GM23338 (cell line): ENCODE measurements at regions not wholly inside any gene's neighbourhood (a gene's known extent, or its start where the extent isn't known, plus 50 kb on each side); places are given as distances from the start of the nearest gene placed in this dataset.

ENCODE experiments used
- ATAC-seq: fragments of 200-7000 bp; cut with Tn5 transposase; 3 replicates; pipeline ENCODE4 v1.9.1; 2020
- DNase-seq: peaks from one replicate; pipeline ENCODE4 v3.0.0-alpha.2; 2015; ENCODE audit warnings: low spot score
- H2AFZ ChIP-seq: fragments of 200-600 bp; sonication (generic); 2 replicates; pipeline ENCODE4 v1.8.0; 2016; ENCODE audit warnings: antibody characterized with exemption, mild to moderate bottlenecking, moderate library complexity
- H3F3A ChIP-seq: fragments of 200-600 bp; sonication (generic); replicated peaks from 2 replicates; pipeline ENCODE4 v1.8.0; 2017; ENCODE audit warnings: antibody characterized with exemption, mixed run types, low read depth
- H3K27ac ChIP-seq: fragments of 200-600 bp; sonication (generic); 2 replicates; pipeline ENCODE4 v1.6.1; 2016; ENCODE audit warnings: low read depth
- H3K27me3 ChIP-seq: fragments of 200-600 bp; sonication (generic); 2 replicates; pipeline ENCODE4 v1.8.0; 2016; ENCODE audit warnings: mild to moderate bottlenecking, mixed run types, moderate library complexity; ENCODE audit not compliant: insufficient read depth
- H3K36me3 ChIP-seq: fragments of 200-600 bp; sonication (generic); 2 replicates; pipeline ENCODE4 v1.8.0; 2016; ENCODE audit warnings: mild to moderate bottlenecking; ENCODE audit not compliant: insufficient read depth
- H3K4me1 ChIP-seq: fragments of 200-600 bp; sonication (generic); 2 replicates; pipeline ENCODE4 v1.8.0; 2016; ENCODE audit warnings: mild to moderate bottlenecking, moderate library complexity; ENCODE audit not compliant: insufficient read depth
- H3K4me2 ChIP-seq: fragments of 200-600 bp; sonication (generic); 2 replicates; pipeline ENCODE4 v1.7.1; 2017; ENCODE audit warnings: mixed run types
- H3K4me3 ChIP-seq: fragments of 200-600 bp; sonication (generic); 2 replicates; pipeline ENCODE4 v1.6.1; 2016; ENCODE audit warnings: mixed run types
- H3K79me2 ChIP-seq: fragments of 200-600 bp; sonication (generic); replicated peaks from 2 replicates; pipeline ENCODE4 v1.8.0; 2017; ENCODE audit warnings: mild to moderate bottlenecking; ENCODE audit not compliant: insufficient read depth
- H3K9me2 ChIP-seq: fragments of 200-600 bp; sonication (generic); 2 replicates; pipeline ENCODE4 v1.8.0; 2017; ENCODE audit not compliant: insufficient read depth
- H4K20me1 ChIP-seq: fragments of 200-600 bp; sonication (generic); replicated peaks from 2 replicates; pipeline ENCODE4 v1.8.0; 2017; ENCODE audit warnings: mild to moderate bottlenecking; ENCODE audit not compliant: insufficient read depth
- H3K27ac Mint-ChIP-seq: 2 replicates; pipeline ENCODE4 v1.8.0; 2020; ENCODE audit warnings: inconsistent platforms, mild to moderate bottlenecking, moderate library complexity, mixed read lengths
- H3K27me3 Mint-ChIP-seq: 3 replicates; pipeline ENCODE4 v1.8.0; 2022; ENCODE audit warnings: low read depth, mild to moderate bottlenecking, moderate library complexity, mixed read lengths, inconsistent platforms; ENCODE audit not compliant: insufficient read depth, poor library complexity
- H3K36me3 Mint-ChIP-seq: 3 replicates; pipeline ENCODE4 v1.8.0; 2021; ENCODE audit warnings: low read depth, mild to moderate bottlenecking, inconsistent platforms, moderate library complexity, mixed read lengths
- H3K4me1 Mint-ChIP-seq: 3 replicates; pipeline ENCODE4 v1.8.0; 2020; ENCODE audit warnings: mild to moderate bottlenecking, inconsistent platforms, mixed read lengths
- H3K4me3 Mint-ChIP-seq: 3 replicates; pipeline ENCODE4 v1.8.0; 2021; ENCODE audit warnings: moderate library complexity, mild to moderate bottlenecking, inconsistent platforms, mixed read lengths
- H3K9me3 Mint-ChIP-seq: 3 replicates; pipeline ENCODE4 v1.8.0; 2020; ENCODE audit warnings: moderate library complexity, mild to moderate bottlenecking, inconsistent platforms, mixed read lengths
- CREB1 ChIP-seq: fragments of 250-450 bp; sonication (Bioruptor Pico); IDR thresholded peaks from 2 replicates; pipeline ENCODE4 v1.5.0; 2020; ENCODE audit warnings: low read depth, mild to moderate bottlenecking, moderate library complexity
- CTCF ChIP-seq, 2 experiments: fragments of 200-600 bp in 1 of 2; sonication (generic) in 1 of 2; conservative IDR thresholded peaks; 2 replicates each; pipeline versions ENCODE4 v1.5.1 to v1.6.1; 2016 to 2017; ENCODE audit warnings: antibody characterized with exemption in 2 of 2, low read depth in 2 of 2, mild to moderate bottlenecking in 2 of 2, moderate library complexity in 1 of 2
- ETS1 ChIP-seq: IDR thresholded peaks from 2 replicates; pipeline ENCODE4 v1.6.1; 2016; ENCODE audit warnings: antibody characterized with exemption
- EZH2 ChIP-seq: fragments of 200-600 bp; sonication (generic); IDR thresholded peaks from one replicate; pipeline ENCODE4 v1.8.0; 2017; ENCODE audit warnings: antibody characterized with exemption, mild to moderate bottlenecking, low read depth; ENCODE audit not compliant: unreplicated experiment
- EZH2phosphoT487 ChIP-seq: fragments of 200-600 bp; sonication (generic); IDR thresholded peaks from one replicate; pipeline ENCODE4 v1.8.1; 2018; ENCODE audit warnings: antibody characterized with exemption; ENCODE audit not compliant: unreplicated experiment
- JUNB ChIP-seq: IDR thresholded peaks from one replicate; pipeline ENCODE4 v1.6.1; 2016; ENCODE audit warnings: antibody characterized with exemption; ENCODE audit not compliant: unreplicated experiment
- NANOG ChIP-seq: IDR thresholded peaks from 2 replicates; pipeline ENCODE4 v1.6.1; 2016; ENCODE audit warnings: antibody characterized with exemption, borderline replicate concordance
- POLR2AphosphoS5 ChIP-seq: IDR thresholded peaks from 2 replicates; pipeline ENCODE4 v1.6.1; 2016; ENCODE audit warnings: antibody characterized with exemption, low read depth
- REST ChIP-seq: IDR thresholded peaks from one replicate; pipeline ENCODE4 v1.6.1; 2018; ENCODE audit warnings: antibody characterized with exemption; ENCODE audit not compliant: unreplicated experiment
- STAT1 ChIP-seq: IDR thresholded peaks from one replicate; pipeline ENCODE4 v1.6.1; 2016; ENCODE audit warnings: antibody characterized with exemption; ENCODE audit not compliant: unreplicated experiment
- ZNF114 ChIP-seq: fragments of 250-450 bp; sonication (Bioruptor Pico); IDR thresholded peaks from 2 replicates; pipeline ENCODE4 v1.5.0; 2020; ENCODE audit warnings: mild to moderate bottlenecking, moderate library complexity
- ZNF331 ChIP-seq: fragments of 250-450 bp; sonication (Bioruptor Pico); IDR thresholded peaks from 2 replicates; pipeline ENCODE4 v1.5.0; 2020; ENCODE audit warnings: low read depth, mild to moderate bottlenecking, moderate library complexity
- ZNF462 ChIP-seq: fragments of 250-450 bp; sonication (Bioruptor Pico); IDR thresholded peaks from 2 replicates; pipeline ENCODE4 v1.5.0; 2020; ENCODE audit warnings: mild to moderate bottlenecking, moderate library complexity

- peaks cover 5% of the 10 kb centered on the region for H3K4me1 Mint-ChIP-seq
- H3F3A ChIP-seq, result no peaks in the 10 kb centered on the region
- H3K9me2 ChIP-seq, result no peaks in the 10 kb centered on the region
- DNase-seq (no peak), ATAC-seq (no peak)
- no peaks in the 10 kb centered on the region for H3K36me3 Mint-ChIP-seq
- H4K20me1 ChIP-seq, result no peaks in the 10 kb centered on the region
- no peak overlapping the region for H3K4me3 ChIP-seq
- H3K27me3 ChIP-seq, result no peaks in the 10 kb centered on the region
- 0 out of 2 replicates have a peak, but pooled peaks cover 4% of the 10 kb centered on the region for H3K4me1 ChIP-seq
- no peak overlapping the region for H3K4me2 ChIP-seq
- no peak overlapping the region for H3K27ac Mint-ChIP-seq
- no peak overlapping the region for H3K27ac ChIP-seq
- no peaks in the 10 kb centered on the region for H3K36me3 ChIP-seq
- H3K9me3 Mint-ChIP-seq, result no peaks in the 10 kb centered on the region
- H3K27me3 Mint-ChIP-seq, result no peaks in the 10 kb centered on the region
- H3K79me2 ChIP-seq, result no peaks in the 10 kb centered on the region
- TF ChIP-seq EZH2, result no peak
- no peak for TF ChIP-seq ZNF331 (CRISPR knock-in tag)
- TF ChIP-seq ETS1, result no peak
- TF ChIP-seq JUNB, result no peak
- no peak for TF ChIP-seq CREB1 (CRISPR knock-in tag)
- no peak for TF ChIP-seq STAT1
- no peak for TF ChIP-seq REST
- TF ChIP-seq NANOG, result no peak
- no peak for TF ChIP-seq ZNF462
- no peak for TF ChIP-seq CTCF (conservative IDR thresholded peaks at IDR 0.05; ENCODE audit: low read depth in 2 of 2)
- TF ChIP-seq POLR2AphosphoS5, result no peak
- no peak for TF ChIP-seq EZH2phosphoT487
- no peak for TF ChIP-seq ZNF114
- H3K4me3 Mint-ChIP-seq, result no peak overlapping the region
- H2AFZ ChIP-seq, result peak overlapping the region; percentile 79; the same call in 1 of the 2 replicates
Observed at GRCh38 chr1:238404921-238405320, 514.2 kb upstream of the ZP4 start.
